HG03039 (cell line): ENCODE measurements at regions not wholly inside any gene's neighbourhood (a gene's known extent, or its start where the extent isn't known, plus 50 kb on each side); places are given as distances from the start of the nearest gene placed in this dataset.
"Not testable (repeated sequence)": the region's sequence is repeated elsewhere in the genome, so short reads cannot be mapped to it uniquely, and the experiment has no call there.

Experiments used
- ATAC-seq: cut with Tn5 transposase; IDR thresholded peaks from one replicate; pipeline ENCODE4 v1.9.1; 2021; ENCODE audit warnings: mild to moderate bottlenecking, moderate library complexity; ENCODE audit not compliant: unreplicated experiment

DNA sequence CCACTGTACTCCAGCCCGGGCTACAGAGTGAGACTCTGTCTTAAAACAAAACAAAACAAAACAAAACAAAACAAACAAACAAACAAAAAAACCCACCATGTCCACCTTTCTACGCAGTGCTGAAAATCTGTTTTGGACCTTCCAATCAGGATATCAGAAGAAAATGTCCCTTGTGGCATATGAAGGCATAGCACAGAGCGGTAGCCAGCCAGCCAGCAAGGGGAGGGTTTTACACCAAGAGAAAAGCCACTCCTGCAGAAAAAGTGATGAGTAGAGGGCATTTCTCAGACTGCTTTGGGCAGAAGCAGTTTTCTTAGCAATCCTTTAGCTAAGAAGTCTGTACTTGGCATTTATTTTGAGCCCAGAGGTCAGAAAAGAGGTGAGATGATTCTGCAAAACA lies 612.2 kb downstream of the TYW1 start:
- no peak for ATAC-seq

DNA sequence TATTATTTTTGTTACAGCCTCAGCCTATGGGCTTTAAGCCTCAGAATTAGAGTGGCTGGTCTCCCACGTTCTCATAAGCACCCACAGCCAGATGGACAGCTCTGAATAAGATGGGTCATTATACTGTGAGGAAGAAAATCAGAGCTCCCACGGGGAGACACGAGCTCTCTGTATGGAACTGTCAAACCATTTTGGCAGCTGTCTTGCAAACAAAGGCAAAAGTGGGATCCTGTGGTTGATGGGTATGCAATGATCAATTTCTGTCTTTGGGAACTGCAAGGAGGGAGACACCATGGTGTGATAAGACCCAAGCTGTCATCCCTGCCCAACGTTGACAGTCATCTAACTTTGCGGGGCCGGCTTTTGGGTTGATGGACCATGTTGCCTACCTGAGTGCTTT lies 614.3 kb downstream of the TYW1 start:
- no peak for ATAC-seq

GRCh38 chr7:67614843-67615242 lies 618.2 kb downstream of the TYW1 start:
- no peak for ATAC-seq

DNA sequence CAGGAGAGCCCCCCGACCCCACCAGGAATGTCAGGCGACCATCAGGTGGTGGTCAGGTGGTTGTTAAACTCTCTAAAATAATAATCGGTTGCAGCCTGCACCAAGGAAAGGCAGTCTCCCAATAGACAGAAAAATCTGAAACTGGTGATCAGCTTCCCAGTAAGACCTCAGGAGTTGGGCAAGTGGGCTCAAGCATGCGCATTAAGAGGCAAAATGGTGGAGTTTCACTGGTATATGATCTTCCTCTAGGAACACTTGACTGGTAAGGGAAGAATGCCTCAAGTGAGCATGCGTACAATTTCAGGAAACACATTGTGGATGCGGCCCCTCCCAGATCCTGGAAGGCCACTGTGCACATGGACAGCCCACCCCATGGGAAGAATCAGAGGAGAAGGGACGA lies 619.9 kb downstream of the TYW1 start:
- ATAC-seq, result no peak

DNA sequence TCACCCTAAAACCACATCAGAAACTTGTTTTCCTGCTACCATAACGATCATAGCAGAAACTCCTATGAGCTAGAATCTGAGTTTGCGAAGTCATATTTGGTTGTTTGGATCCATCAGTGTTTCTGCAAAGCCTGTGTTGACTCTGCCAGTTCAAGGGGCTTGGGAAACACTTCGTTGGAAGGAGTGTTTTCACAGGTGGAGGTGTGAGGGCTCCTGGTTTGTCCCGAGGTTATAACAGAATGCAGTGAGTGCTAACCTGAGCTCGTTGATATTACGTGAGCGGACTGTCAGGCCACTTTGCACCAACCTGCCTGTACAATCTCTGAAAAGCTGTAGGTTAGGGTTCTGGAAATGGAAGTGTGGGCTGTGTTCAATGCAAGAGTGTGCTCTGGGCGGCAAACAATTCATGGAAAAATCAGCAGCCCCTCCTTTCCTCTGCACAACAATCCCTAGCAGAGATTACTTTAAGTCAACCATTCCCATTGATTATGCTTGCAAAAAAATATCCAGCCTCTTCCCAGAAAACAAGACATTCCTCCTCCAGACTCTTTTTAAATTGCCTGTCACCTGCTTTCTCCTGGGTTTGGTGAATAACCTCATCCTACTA lies 622.0 kb downstream of the TYW1 start:
- no peak for ATAC-seq

DNA sequence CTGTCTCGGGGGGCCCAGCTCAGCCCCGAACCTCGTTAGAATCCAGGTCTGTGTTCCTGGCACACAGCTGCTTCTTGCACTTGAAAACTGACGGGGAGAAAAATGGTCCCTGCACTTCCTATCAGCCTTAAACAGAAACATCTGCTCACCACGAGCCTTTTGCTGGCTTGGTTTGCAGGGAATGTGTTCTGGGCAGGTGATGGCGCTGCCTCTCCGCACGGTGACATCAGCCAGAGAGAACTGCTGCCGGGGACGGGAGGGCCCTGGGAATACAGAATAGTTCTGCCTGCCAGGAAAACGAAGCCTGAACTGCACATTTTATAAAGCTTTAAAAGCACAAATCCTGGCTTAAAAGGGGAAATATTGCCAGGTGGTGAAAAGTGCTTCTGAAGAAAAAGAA lies 622.5 kb downstream of the TYW1 start:
- no peak for ATAC-seq

GRCh38 chr7:67620216-67620933 lies 623.7 kb downstream of the TYW1 start:
- ATAC-seq, result no peak

DNA sequence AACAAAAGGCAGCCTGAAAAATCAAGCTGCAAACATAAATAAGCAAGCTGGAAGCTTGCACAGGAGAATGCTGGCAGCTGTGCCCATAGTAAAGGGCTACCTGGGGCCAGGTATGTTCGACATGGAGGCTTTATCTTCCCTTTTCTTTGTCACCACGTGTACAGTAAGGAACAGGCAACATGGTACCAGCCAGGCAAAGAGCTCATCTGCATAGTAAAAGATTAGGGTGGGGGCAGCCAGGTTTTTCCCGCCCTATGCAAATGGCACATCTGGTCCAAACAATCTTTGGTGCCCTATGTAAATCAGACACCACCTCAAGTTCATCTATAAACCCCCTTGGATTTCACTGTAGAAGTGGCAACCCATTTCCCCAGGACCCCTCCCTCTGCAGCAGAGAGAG lies 625.1 kb downstream of the TYW1 start:
- ATAC-seq, result no peak

DNA sequence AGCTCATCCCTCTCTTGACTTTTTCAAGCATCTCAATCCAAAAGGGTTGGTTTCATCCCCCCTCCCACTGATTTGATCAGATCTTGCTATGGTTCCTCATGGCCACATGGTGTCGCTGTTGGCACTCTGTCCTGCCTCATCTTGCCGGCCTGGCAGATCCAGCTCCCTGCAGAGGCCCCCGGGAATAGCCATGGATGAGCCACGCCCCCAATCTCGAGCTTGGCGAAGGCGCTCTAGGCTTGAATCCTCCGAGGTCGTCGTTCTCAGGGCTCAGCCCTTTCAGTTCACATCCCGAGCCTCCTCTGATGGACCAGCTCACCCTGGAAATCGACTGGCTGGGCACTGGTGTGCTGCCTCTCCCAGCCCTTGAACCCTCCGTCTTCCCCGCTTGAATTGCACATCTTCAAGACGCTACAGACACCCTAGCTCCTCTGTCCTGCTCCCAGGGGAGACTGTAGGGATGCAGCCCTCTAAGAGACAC lies 628.7 kb downstream of the TYW1 start:
- ATAC-seq, result no peak

- ATAC-seq, result no peak
These were observed 634.8 kb downstream of the TYW1 start for GRCh38 chr7:67631476-67631875.

DNA sequence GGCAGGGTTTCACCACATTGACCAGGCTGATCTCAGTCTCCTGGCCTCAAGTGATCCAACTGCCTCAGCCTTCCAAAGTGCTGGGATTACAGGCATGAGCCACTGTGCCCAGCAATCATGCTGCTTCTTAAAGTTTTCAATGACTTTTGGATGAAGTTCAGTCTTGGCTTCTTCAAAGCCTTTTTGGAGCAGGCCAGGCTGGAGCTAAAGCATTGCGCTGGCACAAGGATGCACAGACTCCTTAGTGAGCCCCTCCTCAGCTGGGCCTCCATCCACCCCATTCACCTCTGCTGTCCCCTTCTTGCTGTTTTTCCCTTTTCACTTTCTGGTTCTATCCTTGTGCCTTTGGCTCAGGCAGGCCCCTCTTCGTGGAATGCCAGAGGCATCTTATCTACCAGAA lies 638.6 kb downstream of the TYW1 start:
- no peak for ATAC-seq

- no peak for ATAC-seq
These were observed 639.9 kb downstream of the TYW1 start for GRCh38 chr7:67636348-67637022.

- no peak for ATAC-seq
These were observed 640.4 kb downstream of the TYW1 start for GRCh38 chr7:67637023-67637358.

GRCh38 chr7:67642542-67642941 lies 645.9 kb downstream of the TYW1 start:
- ATAC-seq, result not testable (repeated sequence)

- no peak for ATAC-seq
These were observed 647.5 kb downstream of the TYW1 start for GRCh38 chr7:67644151-67644550.

DNA sequence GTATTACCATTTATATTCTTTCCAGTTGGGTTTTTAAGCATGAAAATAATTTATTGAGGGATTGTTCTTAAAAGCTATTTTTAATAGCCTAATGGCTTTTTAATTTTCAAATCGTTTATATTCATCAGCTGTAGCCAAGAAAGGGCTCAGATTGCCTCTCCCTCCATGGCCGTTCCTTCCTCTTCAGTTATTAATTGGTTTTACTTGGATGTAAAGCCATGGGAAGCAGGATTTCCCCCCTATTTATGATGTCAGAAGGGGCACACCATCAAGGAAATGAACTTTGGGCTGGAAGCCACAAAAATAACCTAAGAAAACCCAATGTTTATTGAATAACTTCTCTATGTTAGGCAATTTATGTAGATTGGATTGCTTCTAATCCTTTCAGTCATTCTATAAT lies 656.3 kb downstream of the TYW1 start:
- no peak for ATAC-seq

DNA sequence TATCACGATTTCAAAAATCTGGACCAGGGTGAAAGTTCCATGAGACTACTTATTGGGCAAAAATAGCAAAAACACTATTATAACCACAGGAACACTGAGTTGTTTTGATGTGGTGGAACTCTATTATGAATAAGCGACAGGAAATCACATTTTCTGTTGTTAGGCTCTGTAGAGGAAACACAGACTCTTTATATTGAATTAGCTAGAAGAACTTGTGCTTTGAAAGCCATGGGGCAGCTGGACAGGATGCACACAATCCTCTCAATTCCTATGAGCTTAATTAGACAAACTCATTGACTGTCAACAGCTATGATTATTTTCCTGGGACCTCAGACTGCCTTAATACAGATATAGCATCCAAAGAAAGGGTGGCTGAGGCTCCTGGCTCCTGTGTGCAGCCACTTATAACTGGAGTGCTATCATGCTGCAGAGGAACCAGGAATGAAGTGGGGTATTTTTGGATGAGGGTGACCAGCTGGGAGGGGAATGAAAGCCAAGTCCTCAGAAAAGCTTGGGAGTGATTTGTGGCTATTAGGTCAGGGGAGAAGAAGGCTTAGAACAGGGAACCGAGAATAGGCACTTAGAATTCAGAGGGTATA lies 657.3 kb downstream of the TYW1 start:
- no peak for ATAC-seq

- ATAC-seq, result no peak
These were observed 658.0 kb downstream of the TYW1 start for GRCh38 chr7:67654642-67655041.

- ATAC-seq, result no peak
These were observed 658.5 kb downstream of the TYW1 start for GRCh38 chr7:67655168-67655567.

- ATAC-seq, result no peak
These were observed 662.5 kb downstream of the TYW1 start for GRCh38 chr7:67659091-67659490.

- no peak for ATAC-seq
These were observed 666.2 kb downstream of the TYW1 start for GRCh38 chr7:67662804-67663203.

GRCh38 chr7:67663644-67664043 lies 667.0 kb downstream of the TYW1 start:
- no peak for ATAC-seq
